ENCODE measurements at regions not wholly inside any gene's neighbourhood (a gene's known extent, or its start where the extent isn't known, plus 50 kb on each side); places are given as distances from the start of the nearest gene placed in this dataset.

DNA sequence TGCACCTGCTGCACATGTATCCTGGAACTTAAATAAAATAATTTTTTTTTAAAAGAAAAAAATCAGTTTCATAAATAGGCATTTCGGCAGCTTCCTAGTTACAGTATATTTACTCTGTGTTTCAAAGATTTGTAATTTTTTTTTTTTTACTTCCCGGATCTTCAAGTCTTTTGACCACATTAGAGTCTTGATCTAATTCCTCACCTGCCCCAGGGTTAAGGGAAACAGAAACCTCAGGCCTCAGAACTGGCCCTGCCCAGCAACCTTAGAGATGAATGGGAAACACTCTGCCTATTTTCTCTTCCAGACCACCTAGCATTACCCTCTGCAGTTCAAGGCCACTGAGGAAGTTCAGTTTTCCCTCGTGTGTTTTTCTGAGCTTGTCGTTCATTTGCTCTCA is 304.0 kb downstream of the MAF start:
- CTCF ChIA-PET (ENCODE audit: low intra/inter-chr PET ratio), result no interaction called here
- DNase-seq (ENCODE audit: extremely low read depth in 1 of 4, low spot score in 3 of 4), result no peak

DNA sequence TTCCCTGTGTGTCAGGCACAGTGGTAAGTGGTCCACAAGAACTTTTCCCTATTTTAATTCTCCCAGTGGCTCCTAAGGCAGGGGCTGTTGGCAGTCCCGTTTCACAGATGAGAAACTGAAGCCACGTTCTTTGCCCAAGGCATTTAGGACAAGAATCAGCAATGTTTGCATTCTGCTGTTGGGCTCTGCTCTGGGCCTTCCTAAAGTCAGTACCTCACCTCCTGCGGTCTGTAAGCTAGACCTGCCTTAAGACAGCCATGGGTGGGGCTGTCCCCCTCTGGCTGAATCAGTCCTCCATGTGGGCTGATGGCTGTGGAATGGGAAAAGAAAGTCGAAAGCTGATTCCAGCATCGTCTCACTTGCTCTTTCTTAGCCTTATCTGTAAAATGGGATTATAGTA is 304.8 kb downstream of the MAF start:
- ATAC-seq (no peak), DNase-seq (ENCODE audit: extremely low read depth in 1 of 4, low spot score in 3 of 4) (no peak), FAIRE-seq (no peak)
- no peak overlapping the region for H3K4me3 ChIP-seq
- H3K9me1 ChIP-seq (ENCODE audit: control insufficient read depth, insufficient read depth, low read length), result no peaks in the 10 kb centered on the region
- intact Hi-C loops (cut with micrococcal nuclease), result no loop called here
- H3K4me2 ChIP-seq (ENCODE audit: insufficient read depth, low read length), result no peak overlapping the region
- ChIA-PET CTCF (ENCODE audit: low intra/inter-chr PET ratio) (no interaction called here), POLR2A (interaction anchor here (0.6 kb wide), 2 partner anchors 67 to 436 kb away, joined by 3 to 4 read pairs; no protein-coding TSS in a partner anchor)
- no peaks in the 10 kb centered on the region for H3K4me1 ChIP-seq (replicated peaks in 1 of 2; ENCODE audit: control insufficient read depth in 2 of 2, insufficient read depth in 2 of 2, low read length in 2 of 2)
- no peak overlapping the region for H3K9ac ChIP-seq (ENCODE audit: insufficient read depth in 1 of 2, low read depth in 2 of 2, low read length in 2 of 2)
- H3K27me3 ChIP-seq (ENCODE audit: control insufficient read depth in 2 of 2, insufficient read depth in 2 of 2, low read length in 2 of 2), result peaks cover 7 to 26% of the 10 kb centered on the region in 2 experiments
- no peak overlapping the region for H3K27ac ChIP-seq (ENCODE audit: extremely low read depth, low read depth, low read length)
- 3% methylated on average over 5 of the region's 5 CpGs for WGBS (ENCODE audit: insufficient coverage, low coverage, missing lambda C conversion rate)
- in situ Hi-C loops (cut with MboI), result no loop called here
- no peaks in the 10 kb centered on the region; the same call in 1 of the 2 replicates for H4K20me1 ChIP-seq (replicated peaks; ENCODE audit: control insufficient read depth, insufficient read depth, low read length)
- H3K79me2 ChIP-seq (ENCODE audit: control insufficient read depth, insufficient read depth, low read length), result no peaks in the 10 kb centered on the region
- no TSS peak for BruUV-seq (replicated peaks)
- H3K9me3 ChIP-seq (replicated peaks; ENCODE audit: control insufficient read depth, insufficient read depth, low read depth, low read length), result no peaks in the 10 kb centered on the region
- H3K36me3 ChIP-seq (ENCODE audit: control insufficient read depth, insufficient read depth, low read length), result no peaks in the 10 kb centered on the region
- no peak overlapping the region for H2AFZ ChIP-seq (ENCODE audit: low read depth, low read length)
- TF ChIP-seq MYC (IDR thresholded peaks at IDR 0.05; ENCODE audit: low read depth, low read length) (no peak), MYC (CRISPR knock-in tag; IDR thresholded peaks at IDR 0.05; ENCODE audit: borderline replicate concordance, low read depth) (no peak), SMARCA4 (IDR thresholded peaks at IDR 0.05) (no peak), ZNF347 (CRISPR knock-in tag; IDR thresholded peaks at IDR 0.05; ENCODE audit: low read depth) (no peak), ATF1 (CRISPR knock-in tag; IDR thresholded peaks at IDR 0.05) (no peak), ATF1 (tag; IDR thresholded peaks at IDR 0.05) (no peak), OTX1 (CRISPR knock-in tag; IDR thresholded peaks at IDR 0.05) (no peak), HDGF (IDR thresholded peaks at IDR 0.05) (no peak), ZNF75A (CRISPR knock-in tag; IDR thresholded peaks at IDR 0.05) (no peak)
- TF ChIP-seq, protein P1, sequence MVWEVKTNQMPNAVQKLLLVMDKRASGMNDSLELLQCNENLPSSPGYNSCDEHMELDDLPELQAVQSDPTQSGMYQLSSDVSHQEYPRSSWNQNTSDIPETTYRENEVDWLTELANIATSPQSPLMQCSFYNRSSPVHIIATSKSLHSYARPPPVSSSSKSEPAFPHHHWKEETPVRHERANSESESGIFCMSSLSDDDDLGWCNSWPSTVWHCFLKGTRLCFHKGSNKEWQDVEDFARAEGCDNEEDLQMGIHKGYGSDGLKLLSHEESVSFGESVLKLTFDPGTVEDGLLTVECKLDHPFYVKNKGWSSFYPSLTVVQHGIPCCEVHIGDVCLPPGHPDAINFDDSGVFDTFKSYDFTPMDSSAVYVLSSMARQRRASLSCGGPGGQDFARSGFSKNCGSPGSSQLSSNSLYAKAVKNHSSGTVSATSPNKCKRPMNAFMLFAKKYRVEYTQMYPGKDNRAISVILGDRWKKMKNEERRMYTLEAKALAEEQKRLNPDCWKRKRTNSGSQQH (CRISPR knock-in tag; IDR thresholded peaks at IDR 0.05), result no peak
- TF ChIP-seq, protein P2, sequence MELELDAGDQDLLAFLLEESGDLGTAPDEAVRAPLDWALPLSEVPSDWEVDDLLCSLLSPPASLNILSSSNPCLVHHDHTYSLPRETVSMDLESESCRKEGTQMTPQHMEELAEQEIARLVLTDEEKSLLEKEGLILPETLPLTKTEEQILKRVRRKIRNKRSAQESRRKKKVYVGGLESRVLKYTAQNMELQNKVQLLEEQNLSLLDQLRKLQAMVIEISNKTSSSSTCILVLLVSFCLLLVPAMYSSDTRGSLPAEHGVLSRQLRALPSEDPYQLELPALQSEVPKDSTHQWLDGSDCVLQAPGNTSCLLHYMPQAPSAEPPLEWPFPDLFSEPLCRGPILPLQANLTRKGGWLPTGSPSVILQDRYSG (tag; conservative IDR thresholded peaks at IDR 0.05; ENCODE audit: low read depth), result no peak
- TF ChIP-seq, protein P3, sequence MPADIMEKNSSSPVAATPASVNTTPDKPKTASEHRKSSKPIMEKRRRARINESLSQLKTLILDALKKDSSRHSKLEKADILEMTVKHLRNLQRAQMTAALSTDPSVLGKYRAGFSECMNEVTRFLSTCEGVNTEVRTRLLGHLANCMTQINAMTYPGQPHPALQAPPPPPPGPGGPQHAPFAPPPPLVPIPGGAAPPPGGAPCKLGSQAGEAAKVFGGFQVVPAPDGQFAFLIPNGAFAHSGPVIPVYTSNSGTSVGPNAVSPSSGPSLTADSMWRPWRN (IDR thresholded peaks at IDR 0.05; ENCODE audit: low read depth), result no peak

More for the DNA sequence above, 304.0 kb downstream of the MAF start:
- Histone ChIP-seq H3K9me3 (replicated peaks; ENCODE audit: control insufficient read depth, insufficient read depth, low read depth, low read length) (no peaks in the 10 kb centered on the region), H3K9me1 (ENCODE audit: control insufficient read depth, insufficient read depth, low read length) (no peaks in the 10 kb centered on the region), H3K4me2 (ENCODE audit: insufficient read depth, low read length) (no peak overlapping the region), H3K4me3 (no peak overlapping the region), H4K20me1 (replicated peaks; ENCODE audit: control insufficient read depth, insufficient read depth, low read length) (no peaks in the 10 kb centered on the region; the same call in 1 of the 2 replicates), H3K27ac (ENCODE audit: extremely low read depth, low read depth, low read length) (no peak overlapping the region), H3K4me1 (replicated peaks in 1 of 2; ENCODE audit: control insufficient read depth in 2 of 2, insufficient read depth in 2 of 2, low read length in 2 of 2) (no peaks in the 10 kb centered on the region), H3K27me3 (ENCODE audit: control insufficient read depth in 2 of 2, insufficient read depth in 2 of 2, low read length in 2 of 2) (peaks cover 11 to 25% of the 10 kb centered on the region in 2 experiments), H2AFZ (ENCODE audit: low read depth, low read length) (no peak overlapping the region), H3K79me2 (ENCODE audit: control insufficient read depth, insufficient read depth, low read length) (no peaks in the 10 kb centered on the region), H3K36me3 (ENCODE audit: control insufficient read depth, insufficient read depth, low read length) (no peaks in the 10 kb centered on the region), H3K9ac (ENCODE audit: insufficient read depth in 1 of 2, low read depth in 2 of 2, low read length in 2 of 2) (no peak overlapping the region)
- ATAC-seq (no peak), FAIRE-seq (no peak)
- WGBS (ENCODE audit: insufficient coverage, low coverage, missing lambda C conversion rate), result 0% methylated on average over 4 of the region's 4 CpGs
- BruUV-seq (replicated peaks), result no TSS peak
- intact Hi-C loops (cut with micrococcal nuclease), result no loop called here
- in situ Hi-C loops (cut with MboI), result no loop called here
- POLR2A ChIA-PET, result no interaction called here
- TF ChIP-seq, protein P4, sequence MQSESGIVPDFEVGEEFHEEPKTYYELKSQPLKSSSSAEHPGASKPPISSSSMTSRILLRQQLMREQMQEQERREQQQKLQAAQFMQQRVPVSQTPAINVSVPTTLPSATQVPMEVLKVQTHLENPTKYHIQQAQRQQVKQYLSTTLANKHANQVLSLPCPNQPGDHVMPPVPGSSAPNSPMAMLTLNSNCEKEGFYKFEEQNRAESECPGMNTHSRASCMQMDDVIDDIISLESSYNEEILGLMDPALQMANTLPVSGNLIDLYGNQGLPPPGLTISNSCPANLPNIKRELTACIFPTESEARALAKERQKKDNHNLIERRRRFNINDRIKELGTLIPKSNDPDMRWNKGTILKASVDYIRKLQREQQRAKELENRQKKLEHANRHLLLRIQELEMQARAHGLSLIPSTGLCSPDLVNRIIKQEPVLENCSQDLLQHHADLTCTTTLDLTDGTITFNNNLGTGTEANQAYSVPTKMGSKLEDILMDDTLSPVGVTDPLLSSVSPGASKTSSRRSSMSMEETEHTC (IDR thresholded peaks at IDR 0.05), result no peak
